HEK293 (cell line): ENCODE measurements at regions not wholly inside any gene's neighbourhood (a gene's known extent, or its start where the extent isn't known, plus 50 kb on each side); places are given as distances from the start of the nearest gene placed in this dataset.
A peak's percentile ranks its signal among the peaks of the same experiment; 100 is the strongest.

ENCODE experiments used
- CTCF ChIA-PET: fragments of 350-600 bp; formaldehyde crosslinking; extraction: SDS; loops from one replicate; lab custom pipeline; 2021; ENCODE audit warnings: antibody characterized with exemption; lab: Yijun Ruan, JAX
- POLR2A ChIA-PET: fragments of 300-600 bp; formaldehyde crosslinking; extraction: SDS; loops from one replicate; lab custom pipeline; 2020; ENCODE audit warnings: antibody characterized with exemption, inconsistent platforms; lab: Yijun Ruan, JAX
- H3K27ac ChIP-seq: fragments of 200-500 bp; sonication (Bioruptor generic); 2 replicates; pipeline ENCODE4 v1.5.1; 2014; ENCODE audit warnings: low read depth, low read length, control low read depth, inconsistent platforms; ENCODE audit errors: extremely low read depth
- H3K36me3 ChIP-seq, 2 experiments: fragments of 200-500 bp in 1 of 2; sonication (Bioruptor generic) in 1 of 2; 1 replicate in 1 of 2; 2 replicates in 1 of 2; pipeline ENCODE4 v1.5.1; 2014 to 2017; ENCODE audit warnings: inconsistent platforms in 2 of 2, low read length in 2 of 2; ENCODE audit not compliant: control insufficient read depth in 2 of 2, insufficient read depth in 1 of 2
- H3K4me1 ChIP-seq: fragments of 200-500 bp; sonication (Bioruptor generic); 2 replicates; pipeline ENCODE4 v1.5.1; 2014; ENCODE audit warnings: mild to moderate bottlenecking, low read length, inconsistent platforms; ENCODE audit not compliant: control insufficient read depth, insufficient read depth
- H3K4me3 ChIP-seq: 2 replicates; pipeline ENCODE4 v1.5.1; 2011; ENCODE audit warnings: low read depth, mild to moderate bottlenecking, control low read depth, low read length, moderate library complexity
- H3K9me3 ChIP-seq: fragments of 200-500 bp; sonication (Bioruptor generic); 2 replicates; pipeline ENCODE4 v1.5.1; 2014; ENCODE audit warnings: low read depth, low read length, inconsistent platforms; ENCODE audit not compliant: control insufficient read depth, insufficient read depth
- ATF2 ChIP-seq: fragments of 450-650 bp; formaldehyde crosslinking; IDR thresholded peaks from 2 replicates; pipeline ENCODE4 v1.5.1; 2016; ENCODE audit warnings: missing biosample characterization, missing genetic modification characterization, low read depth
- BCL11B ChIP-seq: fragments of 450-650 bp; formaldehyde crosslinking; IDR thresholded peaks from 2 replicates; pipeline ENCODE4 v1.5.1; 2016; ENCODE audit warnings: low read depth, missing biosample characterization, missing genetic modification characterization
- GFI1B ChIP-seq: fragments of 450-650 bp; formaldehyde crosslinking; IDR thresholded peaks from 2 replicates; pipeline ENCODE4 v1.5.1; 2016; ENCODE audit warnings: missing biosample characterization, missing genetic modification characterization
- HOXC10 ChIP-seq: sonication (generic); formaldehyde crosslinking; IDR thresholded peaks from 2 replicates; pipeline ENCODE4 v1.8.1; 2023; ENCODE audit warnings: mild to moderate bottlenecking, missing genetic modification reagents
- KLF10 ChIP-seq: fragments of 450-650 bp; IDR thresholded peaks from 2 replicates; pipeline ENCODE4 v1.5.1; 2018; ENCODE audit warnings: missing biosample characterization, mild to moderate bottlenecking, missing genetic modification characterization
- PRDM10 ChIP-seq: fragments of 450-650 bp; formaldehyde crosslinking; IDR thresholded peaks from 2 replicates; pipeline ENCODE4 v1.5.1; 2016; ENCODE audit warnings: missing biosample characterization, missing genetic modification characterization
- SCRT2 ChIP-seq: fragments of 450-650 bp; formaldehyde crosslinking; IDR thresholded peaks from 2 replicates; pipeline ENCODE4 v1.5.1; 2016; ENCODE audit warnings: missing biosample characterization, missing genetic modification characterization
- ZFP37 ChIP-seq: fragments of 450-650 bp; formaldehyde crosslinking; IDR thresholded peaks from 2 replicates; pipeline ENCODE4 v1.5.1; 2016; ENCODE audit warnings: missing biosample characterization, missing genetic modification characterization
- ZNF112 ChIP-seq: fragments of 450-650 bp; formaldehyde crosslinking; IDR thresholded peaks from 2 replicates; pipeline ENCODE4 v1.5.0; 2017; ENCODE audit warnings: missing biosample characterization, missing genetic modification characterization
- ZNF23 ChIP-seq: fragments of 450-650 bp; formaldehyde crosslinking; IDR thresholded peaks from 2 replicates; pipeline ENCODE4 v1.5.1; 2016; ENCODE audit warnings: missing biosample characterization, missing genetic modification characterization, borderline replicate concordance
- ZNF26 ChIP-seq: fragments of 450-650 bp; formaldehyde crosslinking; IDR thresholded peaks from 2 replicates; pipeline ENCODE4 v1.5.1; 2016; ENCODE audit warnings: missing biosample characterization, missing genetic modification characterization
- ZNF350 ChIP-seq: fragments of 450-650 bp; formaldehyde crosslinking; IDR thresholded peaks from 2 replicates; pipeline ENCODE4 v1.5.0; 2017; ENCODE audit warnings: missing biosample characterization, mild to moderate bottlenecking, missing genetic modification characterization
- ZNF37A ChIP-seq: fragments of 450-650 bp; IDR thresholded peaks from 2 replicates; pipeline ENCODE4 v1.5.1; 2018; ENCODE audit warnings: missing biosample characterization, missing genetic modification characterization
- ZNF473 ChIP-seq: fragments of 450-650 bp; formaldehyde crosslinking; IDR thresholded peaks from 2 replicates; pipeline ENCODE4 v1.5.1; 2017; ENCODE audit warnings: missing biosample characterization, missing genetic modification characterization
- ZNF501 ChIP-seq: fragments of 450-650 bp; formaldehyde crosslinking; IDR thresholded peaks from 2 replicates; pipeline ENCODE4 v1.5.1; 2016; ENCODE audit warnings: missing biosample characterization, missing genetic modification characterization
- ZNF529 ChIP-seq: fragments of 450-650 bp; formaldehyde crosslinking; IDR thresholded peaks from 2 replicates; pipeline ENCODE4 v1.5.1; 2017; ENCODE audit warnings: missing genetic modification characterization, missing biosample characterization; ENCODE audit not compliant: insufficient replicate concordance
- ZNF629 ChIP-seq: fragments of 450-650 bp; formaldehyde crosslinking; IDR thresholded peaks from 2 replicates; pipeline ENCODE4 v1.5.1; 2017; ENCODE audit warnings: missing biosample characterization, missing genetic modification characterization
- ZNF660 ChIP-seq: fragments of 450-650 bp; IDR thresholded peaks from 2 replicates; pipeline ENCODE4 v1.5.1; 2018; ENCODE audit warnings: missing biosample characterization, mild to moderate bottlenecking, missing genetic modification characterization
- ZNF792 ChIP-seq: fragments of 450-650 bp; formaldehyde crosslinking; IDR thresholded peaks from 2 replicates; pipeline ENCODE4 v1.5.1; 2016; ENCODE audit warnings: missing biosample characterization, missing genetic modification characterization
- ZNF830 ChIP-seq: fragments of 450-650 bp; IDR thresholded peaks from 2 replicates; pipeline ENCODE4 v1.5.0; 2018; ENCODE audit warnings: missing biosample characterization, missing genetic modification characterization, low read depth, mild to moderate bottlenecking, moderate library complexity
- TF ChIP-seq, protein P1 (sequence below): fragments of 450-650 bp; formaldehyde crosslinking; IDR thresholded peaks from 2 replicates; pipeline ENCODE4 v1.5.1; 2016; ENCODE audit warnings: missing biosample characterization, missing genetic modification characterization

- TF ChIP-seq PRDM10 (0 out of 2 replicates have a peak, but pooled peaks have one; percentile 22), KLF10 (tag by site-specific recombination) (no peak), GFI1B (tag by site-specific recombination) (peak; percentile 37; the same call in 1 of the 2 replicates), ATF2 (tag by site-specific recombination) (peak; percentile 83), ZNF26 (tag by site-specific recombination) (no peak), ZFP37 (tag by site-specific recombination) (0 out of 2 replicates have a peak, but pooled peaks have one; percentile 19), SCRT2 (0 out of 2 replicates have a peak, but pooled peaks have one; percentile 13), ZNF660 (tag by site-specific recombination) (0 out of 2 replicates have a peak, but pooled peaks have one; percentile 63), ZNF529 (tag by site-specific recombination) (no peak), ZNF23 (no peak), BCL11B (tag by site-specific recombination) (no peak), ZNF792 (tag by site-specific recombination) (no peak), ZNF629 (tag by site-specific recombination) (peak; percentile 76; the same call in 1 of the 2 replicates), ZNF473 (tag by site-specific recombination) (no peak), HOXC10 (CRISPR knock-in tag) (no peak), ZNF350 (tag by site-specific recombination) (no peak)
- TF ChIP-seq, protein P1, sequence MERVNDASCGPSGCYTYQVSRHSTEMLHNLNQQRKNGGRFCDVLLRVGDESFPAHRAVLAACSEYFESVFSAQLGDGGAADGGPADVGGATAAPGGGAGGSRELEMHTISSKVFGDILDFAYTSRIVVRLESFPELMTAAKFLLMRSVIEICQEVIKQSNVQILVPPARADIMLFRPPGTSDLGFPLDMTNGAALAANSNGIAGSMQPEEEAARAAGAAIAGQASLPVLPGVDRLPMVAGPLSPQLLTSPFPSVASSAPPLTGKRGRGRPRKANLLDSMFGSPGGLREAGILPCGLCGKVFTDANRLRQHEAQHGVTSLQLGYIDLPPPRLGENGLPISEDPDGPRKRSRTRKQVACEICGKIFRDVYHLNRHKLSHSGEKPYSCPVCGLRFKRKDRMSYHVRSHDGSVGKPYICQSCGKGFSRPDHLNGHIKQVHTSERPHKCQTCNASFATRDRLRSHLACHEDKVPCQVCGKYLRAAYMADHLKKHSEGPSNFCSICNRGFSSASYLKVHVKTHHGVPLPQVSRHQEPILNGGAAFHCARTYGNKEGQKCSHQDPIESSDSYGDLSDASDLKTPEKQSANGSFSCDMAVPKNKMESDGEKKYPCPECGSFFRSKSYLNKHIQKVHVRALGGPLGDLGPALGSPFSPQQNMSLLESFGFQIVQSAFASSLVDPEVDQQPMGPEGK: no peak
Observed at GRCh38 chr1:168897249-168897648, 168.2 kb upstream of the DPT start (continued).

GRCh38 chr1:168903237-168903830 is 174.3 kb upstream of the DPT start:
- TF ChIP-seq ZNF37A (tag by site-specific recombination) (peak; percentile 58; the same call in 1 of the 2 replicates), ZNF660 (tag by site-specific recombination) (peak; percentile 66; the same call in 1 of the 2 replicates), SCRT2 (no peak), ZNF501 (no peak), ZNF830 (tag by site-specific recombination) (0 out of 2 replicates have a peak, but pooled peaks have one; percentile 37), ZNF112 (tag by site-specific recombination) (0 out of 2 replicates have a peak, but pooled peaks have one; percentile 43), ZNF350 (tag by site-specific recombination) (0 out of 2 replicates have a peak, but pooled peaks have one; percentile 64)
- H3K4me3 ChIP-seq: no peak overlapping the region
- no peaks in the 10 kb centered on the region for H3K36me3 ChIP-seq
- ChIA-PET POLR2A (no interaction called here), CTCF (no interaction called here)
- H3K27ac ChIP-seq: no peak overlapping the region
- H3K4me1 ChIP-seq: no peaks in the 10 kb centered on the region; the same call in 1 of the 2 replicates
- no peaks in the 10 kb centered on the region for H3K9me3 ChIP-seq
